ENCODE measurements at regions not wholly inside any gene's neighbourhood (a gene's known extent, or its start where the extent isn't known, plus 50 kb on each side); places are given as distances from the start of the nearest gene placed in this dataset.

DNA sequence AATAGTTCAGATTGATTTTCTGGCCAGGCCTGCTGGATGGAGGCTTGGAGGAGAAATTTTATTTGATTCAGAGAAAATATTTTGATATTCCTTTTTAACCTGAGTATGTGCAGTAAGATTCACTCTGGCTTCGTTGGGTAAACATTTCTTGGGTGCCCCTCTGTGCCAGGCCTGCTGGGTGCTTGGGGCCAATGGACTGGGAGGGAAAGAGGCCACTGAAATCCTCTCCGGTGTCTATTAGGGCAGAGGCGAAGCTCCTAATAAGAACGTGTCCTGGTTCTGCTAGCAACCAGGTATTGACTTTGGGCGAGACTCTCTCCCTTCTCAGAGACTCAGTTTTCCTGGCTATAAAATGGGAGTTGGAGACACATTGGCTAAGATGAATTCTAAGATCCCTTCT, 122.5 kb downstream of the CYLD start:
- POLR2A ChIA-PET, result no interaction called here
- CTCF ChIA-PET, result no interaction called here
- H3K27me3 ChIP-seq (ENCODE audit: control insufficient read depth, insufficient read depth, low read length), result no peaks in the 10 kb centered on the region
- DNase-seq (ENCODE audit: low read depth), result no peak
- no peak overlapping the region for H3K4me3 ChIP-seq (ENCODE audit: low read depth, low read length)
- H3K36me3 ChIP-seq (ENCODE audit: control insufficient read depth, insufficient read depth, low read length), result no peaks in the 10 kb centered on the region
- TF ChIP-seq, protein P1, sequence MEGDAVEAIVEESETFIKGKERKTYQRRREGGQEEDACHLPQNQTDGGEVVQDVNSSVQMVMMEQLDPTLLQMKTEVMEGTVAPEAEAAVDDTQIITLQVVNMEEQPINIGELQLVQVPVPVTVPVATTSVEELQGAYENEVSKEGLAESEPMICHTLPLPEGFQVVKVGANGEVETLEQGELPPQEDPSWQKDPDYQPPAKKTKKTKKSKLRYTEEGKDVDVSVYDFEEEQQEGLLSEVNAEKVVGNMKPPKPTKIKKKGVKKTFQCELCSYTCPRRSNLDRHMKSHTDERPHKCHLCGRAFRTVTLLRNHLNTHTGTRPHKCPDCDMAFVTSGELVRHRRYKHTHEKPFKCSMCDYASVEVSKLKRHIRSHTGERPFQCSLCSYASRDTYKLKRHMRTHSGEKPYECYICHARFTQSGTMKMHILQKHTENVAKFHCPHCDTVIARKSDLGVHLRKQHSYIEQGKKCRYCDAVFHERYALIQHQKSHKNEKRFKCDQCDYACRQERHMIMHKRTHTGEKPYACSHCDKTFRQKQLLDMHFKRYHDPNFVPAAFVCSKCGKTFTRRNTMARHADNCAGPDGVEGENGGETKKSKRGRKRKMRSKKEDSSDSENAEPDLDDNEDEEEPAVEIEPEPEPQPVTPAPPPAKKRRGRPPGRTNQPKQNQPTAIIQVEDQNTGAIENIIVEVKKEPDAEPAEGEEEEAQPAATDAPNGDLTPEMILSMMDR (IDR thresholded peaks at IDR 0.05; ENCODE audit: insufficient read depth, low read depth, low read length), result no peak

DNA sequence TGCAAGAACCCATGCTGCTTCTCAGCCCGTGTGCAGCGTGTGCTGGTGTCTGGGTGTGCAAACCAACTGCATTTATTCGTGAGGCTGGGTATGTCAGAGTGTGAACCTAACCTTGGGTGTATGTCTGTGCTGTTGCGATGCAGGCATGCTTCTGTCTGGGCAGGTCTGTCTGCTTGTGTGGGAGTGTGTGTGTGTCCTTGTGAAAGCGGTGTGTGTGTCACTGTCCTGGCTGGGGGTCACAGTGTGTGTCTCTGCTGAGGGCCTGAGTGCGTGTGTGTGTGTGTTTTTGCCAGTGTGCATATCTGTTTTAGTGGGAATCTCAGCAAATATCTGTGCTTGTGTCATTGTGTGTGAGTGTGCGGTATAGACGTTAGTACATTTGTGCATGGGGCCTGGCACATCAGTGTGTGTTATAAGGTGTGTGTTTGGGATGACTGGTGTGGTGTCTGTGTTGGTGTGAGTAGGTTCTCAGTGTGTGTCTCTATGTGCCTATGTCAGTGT, 121.8 kb downstream of the CYLD start:
- POLR2A ChIA-PET, result no interaction called here
- Histone ChIP-seq H3K27me3 (ENCODE audit: control insufficient read depth, insufficient read depth, low read length) (no peaks in the 10 kb centered on the region), H3K4me3 (ENCODE audit: low read depth, low read length) (no peak overlapping the region), H3K36me3 (ENCODE audit: control insufficient read depth, insufficient read depth, low read length) (no peaks in the 10 kb centered on the region)
- CTCF ChIA-PET, result no interaction called here
- TF ChIP-seq, protein P1 (IDR thresholded peaks at IDR 0.05; ENCODE audit: insufficient read depth, low read depth, low read length), result no peak
- DNase-seq (ENCODE audit: low read depth), result no peak

DNA sequence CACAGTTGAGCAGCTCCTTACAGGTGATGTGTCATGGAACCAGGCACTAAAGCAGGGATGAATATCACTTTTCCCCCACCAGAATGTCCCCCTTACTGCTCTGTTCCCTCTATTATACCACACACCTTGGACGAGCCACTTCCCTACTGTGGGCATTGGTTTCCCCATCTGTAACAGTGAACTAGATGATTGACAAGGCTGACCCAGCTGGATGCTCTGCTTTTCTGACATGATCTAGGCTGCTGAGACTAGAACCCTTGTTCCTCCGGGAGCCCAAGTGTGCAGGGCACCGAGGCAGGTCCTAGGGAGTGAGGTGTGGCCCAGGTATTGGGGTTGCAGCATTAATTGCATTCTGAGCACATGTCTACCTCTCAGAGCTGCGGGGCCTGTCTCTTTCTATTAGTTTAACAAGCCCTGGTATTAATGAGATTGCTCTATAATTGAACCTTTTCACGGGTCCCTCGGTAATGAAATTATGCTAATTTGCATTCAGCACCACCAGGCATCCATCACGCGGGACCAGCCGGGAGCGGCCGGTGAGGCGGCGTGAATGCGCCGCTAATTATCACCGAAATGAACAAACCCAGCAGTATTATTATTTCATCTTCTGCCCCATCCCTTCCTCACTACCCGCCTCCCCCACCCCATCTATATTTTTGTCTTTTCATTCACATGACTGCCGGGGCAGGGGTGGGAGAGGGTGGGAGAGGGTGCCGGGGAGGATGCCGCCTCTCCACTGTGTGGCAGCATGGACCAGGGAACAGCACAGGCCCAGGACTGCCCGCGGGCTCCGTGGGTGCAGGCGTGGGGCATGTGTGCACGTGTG, 121.1 kb downstream of the CYLD start:
- DNase-seq (ENCODE audit: low read depth), result no peak
- ChIA-PET CTCF (no interaction called here), POLR2A (no interaction called here)
- Histone ChIP-seq H3K4me3 (ENCODE audit: low read depth, low read length) (no peak overlapping the region), H3K36me3 (ENCODE audit: control insufficient read depth, insufficient read depth, low read length) (no peaks in the 10 kb centered on the region), H3K27me3 (ENCODE audit: control insufficient read depth, insufficient read depth, low read length) (no peaks in the 10 kb centered on the region)
- TF ChIP-seq, protein P1 (IDR thresholded peaks at IDR 0.05; ENCODE audit: insufficient read depth, low read depth, low read length), result no peak

DNA sequence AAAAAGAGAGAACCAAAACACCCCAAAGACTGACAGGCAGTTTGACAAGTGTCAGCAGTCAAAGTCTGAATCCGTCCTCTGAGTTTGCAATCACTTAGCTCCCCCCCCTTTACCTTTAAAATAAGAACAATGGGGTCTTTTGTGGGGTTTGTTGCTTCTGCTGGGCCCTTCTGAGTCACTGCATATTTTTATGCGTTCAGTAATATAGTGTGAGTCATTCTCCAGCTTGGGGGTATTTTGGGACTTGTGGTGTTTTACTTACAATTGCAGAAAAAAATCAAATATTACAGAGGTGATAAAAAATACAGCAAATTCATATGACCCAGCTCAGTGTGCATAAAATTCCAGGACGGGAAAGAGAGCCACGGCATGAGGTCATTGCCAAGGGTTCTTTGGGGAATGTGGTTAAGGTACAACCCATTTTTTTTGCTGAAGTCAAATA, 120.1 kb downstream of the CYLD start:
- Histone ChIP-seq H3K4me3 (ENCODE audit: low read depth, low read length) (no peak overlapping the region), H3K36me3 (ENCODE audit: control insufficient read depth, insufficient read depth, low read length) (no peaks in the 10 kb centered on the region), H3K27me3 (ENCODE audit: control insufficient read depth, insufficient read depth, low read length) (no peaks in the 10 kb centered on the region)
- ChIA-PET CTCF (no interaction called here), POLR2A (no interaction called here)
- TF ChIP-seq, protein P1 (IDR thresholded peaks at IDR 0.05; ENCODE audit: insufficient read depth, low read depth, low read length), result no peak
- no peak for DNase-seq (ENCODE audit: low read depth)

DNA sequence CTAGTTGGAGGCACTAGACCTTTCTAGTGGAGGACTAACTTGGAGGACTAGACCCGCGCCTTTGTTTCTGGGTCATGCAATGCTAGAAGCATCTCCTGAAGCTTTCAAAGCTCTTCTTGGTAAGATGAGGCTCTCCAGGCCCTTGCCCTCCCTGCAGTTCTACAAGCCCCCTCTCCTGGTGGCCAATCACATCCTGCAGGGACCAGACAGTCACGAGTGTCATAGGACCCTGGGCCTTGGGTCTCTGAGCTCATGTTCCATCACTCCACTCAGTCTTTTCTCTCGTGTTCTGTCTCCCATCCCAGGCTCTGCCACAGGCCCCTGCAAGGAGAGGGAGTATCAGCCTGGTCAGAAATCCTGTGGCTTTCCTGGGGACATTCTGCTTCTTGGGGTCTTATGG, 119.6 kb downstream of the CYLD start:
- Histone ChIP-seq H3K4me3 (ENCODE audit: low read depth, low read length) (no peak overlapping the region), H3K27me3 (ENCODE audit: control insufficient read depth, insufficient read depth, low read length) (no peaks in the 10 kb centered on the region), H3K36me3 (ENCODE audit: control insufficient read depth, insufficient read depth, low read length) (no peaks in the 10 kb centered on the region)
- ChIA-PET CTCF (no interaction called here), POLR2A (no interaction called here)
- TF ChIP-seq, protein P1 (IDR thresholded peaks at IDR 0.05; ENCODE audit: insufficient read depth, low read depth, low read length), result no peak
- DNase-seq (ENCODE audit: low read depth), result no peak
